PC-3 (cell line): ENCODE measurements at regions not wholly inside any gene's neighbourhood (a gene's known extent, or its start where the extent isn't known, plus 50 kb on each side); places are given as distances from the start of the nearest gene placed in this dataset.

Source experiments
- EZH2phosphoT487 ChIP-seq: fragments of 300-600 bp; sonication (generic); IDR thresholded peaks from 2 replicates; pipeline ENCODE4 v1.6.1; 2018; ENCODE audit warnings: mild to moderate bottlenecking, antibody characterized with exemption, low read length, borderline replicate concordance
- TF ChIP-seq, protein P1 (sequence below): fragments of 300-600 bp; sonication (generic); conservative IDR thresholded peaks from 2 replicates; pipeline ENCODE4 v1.5.1; 2017; ENCODE audit warnings: antibody characterized with exemption, low read depth, mild to moderate bottlenecking, low read length

DNA sequence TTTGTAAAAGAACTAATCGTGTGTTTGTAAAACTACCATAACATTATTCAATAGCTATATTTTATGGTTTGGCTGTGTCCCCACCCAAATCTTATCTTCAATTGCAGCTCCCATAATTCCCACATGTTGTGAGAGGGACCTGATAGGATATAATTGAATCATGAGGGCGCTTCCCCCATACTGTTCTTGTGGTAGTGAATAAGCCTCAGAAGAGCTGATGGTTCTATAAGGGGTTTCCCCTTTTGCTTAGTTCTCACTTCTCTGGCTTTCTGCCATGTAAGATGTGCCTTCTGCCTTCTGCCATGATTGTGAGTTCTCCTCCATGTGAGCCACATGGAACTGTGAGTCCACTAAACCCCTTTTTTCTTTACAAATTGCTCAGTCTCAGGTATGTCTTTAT is 1372.3 kb downstream of the AMY1C start:
- TF ChIP-seq EZH2phosphoT487, result no peak
- TF ChIP-seq, protein P1, sequence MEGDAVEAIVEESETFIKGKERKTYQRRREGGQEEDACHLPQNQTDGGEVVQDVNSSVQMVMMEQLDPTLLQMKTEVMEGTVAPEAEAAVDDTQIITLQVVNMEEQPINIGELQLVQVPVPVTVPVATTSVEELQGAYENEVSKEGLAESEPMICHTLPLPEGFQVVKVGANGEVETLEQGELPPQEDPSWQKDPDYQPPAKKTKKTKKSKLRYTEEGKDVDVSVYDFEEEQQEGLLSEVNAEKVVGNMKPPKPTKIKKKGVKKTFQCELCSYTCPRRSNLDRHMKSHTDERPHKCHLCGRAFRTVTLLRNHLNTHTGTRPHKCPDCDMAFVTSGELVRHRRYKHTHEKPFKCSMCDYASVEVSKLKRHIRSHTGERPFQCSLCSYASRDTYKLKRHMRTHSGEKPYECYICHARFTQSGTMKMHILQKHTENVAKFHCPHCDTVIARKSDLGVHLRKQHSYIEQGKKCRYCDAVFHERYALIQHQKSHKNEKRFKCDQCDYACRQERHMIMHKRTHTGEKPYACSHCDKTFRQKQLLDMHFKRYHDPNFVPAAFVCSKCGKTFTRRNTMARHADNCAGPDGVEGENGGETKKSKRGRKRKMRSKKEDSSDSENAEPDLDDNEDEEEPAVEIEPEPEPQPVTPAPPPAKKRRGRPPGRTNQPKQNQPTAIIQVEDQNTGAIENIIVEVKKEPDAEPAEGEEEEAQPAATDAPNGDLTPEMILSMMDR, result no peak
